ENCODE measurements at regions not wholly inside any gene's neighbourhood (a gene's known extent, or its start where the extent isn't known, plus 50 kb on each side); places are given as distances from the start of the nearest gene placed in this dataset.

- TF ChIP-seq CTCF (IDR thresholded peaks at IDR 0.05) (no peak), POLR2A (IDR thresholded peaks at IDR 0.05) (no peak)
Observed at GRCh38 chr4:60241866-60242265, 958.3 kb upstream of the ADGRL3 start.

Measured in heart left ventricle (tissue), 13 donors.